HUES48 (cell line): ENCODE measurements at regions not wholly inside any gene's neighbourhood (a gene's known extent, or its start where the extent isn't known, plus 50 kb on each side); places are given as distances from the start of the nearest gene placed in this dataset.
A peak's percentile ranks its signal among the peaks of the same experiment; 100 is the strongest.

ENCODE experiments used
- H3K27ac ChIP-seq: one replicate; pipeline ENCODE4 v1.7.0; 2013; ENCODE audit warnings: low read depth, low read length, inconsistent platforms
- H3K27me3 ChIP-seq: 2 replicates; pipeline ENCODE4 v1.6.1; 2013; ENCODE audit warnings: mild to moderate bottlenecking, low read length; ENCODE audit not compliant: control insufficient read depth, insufficient read depth
- H3K36me3 ChIP-seq: 2 replicates; pipeline ENCODE4 v1.6.1; 2013; ENCODE audit warnings: low read length; ENCODE audit not compliant: control insufficient read depth, insufficient read depth
- H3K4me1 ChIP-seq: 2 replicates; pipeline ENCODE4 v1.6.1; 2013; ENCODE audit warnings: mild to moderate bottlenecking, low read length; ENCODE audit not compliant: control insufficient read depth, insufficient read depth
- H3K4me3 ChIP-seq: 2 replicates; pipeline ENCODE4 v1.5.1; 2013; ENCODE audit warnings: mild to moderate bottlenecking, low read depth, low read length
- H3K9ac ChIP-seq: 2 replicates; pipeline ENCODE4 v1.6.1; 2013; ENCODE audit warnings: mild to moderate bottlenecking, low read depth, low read length, moderate library complexity
- H3K9me3 ChIP-seq: 2 replicates; pipeline ENCODE4 v1.6.1; 2013; ENCODE audit warnings: low read length; ENCODE audit not compliant: control insufficient read depth, insufficient read depth

DNA sequence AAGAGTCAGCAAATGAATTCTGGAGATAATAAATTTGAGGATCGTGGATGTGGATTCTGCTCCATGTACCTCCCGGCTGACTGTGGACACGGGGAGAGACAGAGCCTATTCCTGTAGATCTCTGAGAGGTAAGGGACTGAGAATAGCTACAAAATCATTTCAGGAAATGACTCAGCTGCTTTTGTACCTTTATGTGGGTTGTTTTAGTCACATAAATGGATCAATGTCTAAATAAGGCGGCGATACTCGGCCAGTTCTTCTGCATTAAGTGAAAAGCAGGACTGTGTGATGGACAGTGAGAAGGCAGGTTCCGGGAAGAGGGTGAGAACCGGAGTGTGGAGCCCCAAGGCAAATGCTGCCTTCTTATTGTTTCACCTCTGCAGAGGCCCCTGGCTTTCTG, 128.1 kb downstream of the EFNB2 start:
- no peaks in the 10 kb centered on the region for H3K9me3 ChIP-seq
- H3K36me3 ChIP-seq, result no peaks in the 10 kb centered on the region
- peaks cover 10% of the 10 kb centered on the region for H3K4me1 ChIP-seq
- H3K9ac ChIP-seq, result no peak overlapping the region
- H3K27me3 ChIP-seq, result no peaks in the 10 kb centered on the region
- H3K4me3 ChIP-seq, result no peak overlapping the region
- no peak overlapping the region for H3K27ac ChIP-seq

DNA sequence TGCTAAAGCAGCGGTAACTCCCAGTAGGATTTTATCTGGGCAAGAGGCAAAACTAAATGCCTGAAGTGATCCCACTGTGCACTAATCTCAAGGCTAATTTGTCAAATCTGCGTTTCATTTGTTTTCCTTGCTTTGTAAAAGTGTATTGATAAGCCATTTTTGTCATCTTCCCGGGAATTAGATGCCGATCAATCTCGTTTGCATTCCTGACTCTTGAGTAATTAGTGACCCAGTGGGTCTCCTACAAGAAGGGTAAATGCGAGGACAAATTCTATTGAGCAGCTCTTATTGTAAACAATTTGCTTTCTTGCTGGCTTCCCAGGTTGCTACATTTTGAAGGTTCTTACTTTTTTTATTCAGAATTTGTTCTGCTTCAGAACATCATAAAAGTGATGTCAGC, 129.7 kb downstream of the EFNB2 start:
- Histone ChIP-seq H3K27me3 (no peaks in the 10 kb centered on the region), H3K9ac (no peak overlapping the region), H3K4me3 (no peak overlapping the region), H3K4me1 (peaks cover 15% of the 10 kb centered on the region), H3K9me3 (no peaks in the 10 kb centered on the region), H3K36me3 (no peaks in the 10 kb centered on the region), H3K27ac (peak overlapping the region; percentile 36)

DNA sequence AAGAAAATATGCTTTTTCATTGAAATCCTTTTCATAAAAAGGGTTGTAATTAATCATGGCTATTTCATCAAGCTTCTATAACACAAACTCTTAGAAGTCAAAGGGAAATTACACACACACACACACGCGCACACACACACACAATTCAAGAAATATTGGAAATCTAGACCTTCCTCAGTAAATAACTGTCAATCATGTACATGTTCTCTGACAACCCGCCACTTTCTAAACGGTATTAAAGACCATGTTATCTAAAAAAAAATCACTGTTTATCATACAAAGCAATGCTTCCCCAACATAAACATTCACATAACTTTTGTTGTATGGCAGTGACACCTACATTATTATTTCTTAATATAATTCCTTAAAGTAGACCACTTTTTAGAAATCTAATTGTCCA, 132.2 kb downstream of the EFNB2 start:
- Histone ChIP-seq H3K4me1 (peaks cover 30% of the 10 kb centered on the region), H3K27me3 (no peaks in the 10 kb centered on the region), H3K36me3 (no peaks in the 10 kb centered on the region), H3K9ac (no peak overlapping the region), H3K27ac (no peak overlapping the region), H3K4me3 (no peak overlapping the region), H3K9me3 (no peaks in the 10 kb centered on the region)

DNA sequence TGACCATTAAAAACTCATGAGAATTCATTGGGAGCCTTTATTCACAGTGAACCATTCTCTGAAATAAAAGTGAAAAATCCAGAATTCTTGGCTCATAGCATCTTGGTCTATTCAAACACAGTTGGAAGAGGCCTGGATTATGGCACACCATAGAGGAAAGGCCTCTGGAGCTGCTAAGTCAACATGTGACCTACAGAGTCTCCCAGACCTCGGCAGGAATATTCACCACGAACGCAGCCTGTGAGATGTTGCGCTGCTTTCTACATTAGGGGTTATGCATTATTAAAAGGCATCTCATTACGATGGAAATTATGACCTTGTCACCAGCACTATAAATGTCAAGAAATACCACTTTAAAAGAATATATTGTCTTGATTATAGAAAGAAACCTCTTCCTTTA, 132.6 kb downstream of the EFNB2 start:
- Histone ChIP-seq H3K4me3 (no peak overlapping the region), H3K9me3 (no peaks in the 10 kb centered on the region), H3K9ac (no peak overlapping the region), H3K27me3 (no peaks in the 10 kb centered on the region), H3K27ac (no peak overlapping the region), H3K36me3 (no peaks in the 10 kb centered on the region), H3K4me1 (peaks cover 30% of the 10 kb centered on the region)

DNA sequence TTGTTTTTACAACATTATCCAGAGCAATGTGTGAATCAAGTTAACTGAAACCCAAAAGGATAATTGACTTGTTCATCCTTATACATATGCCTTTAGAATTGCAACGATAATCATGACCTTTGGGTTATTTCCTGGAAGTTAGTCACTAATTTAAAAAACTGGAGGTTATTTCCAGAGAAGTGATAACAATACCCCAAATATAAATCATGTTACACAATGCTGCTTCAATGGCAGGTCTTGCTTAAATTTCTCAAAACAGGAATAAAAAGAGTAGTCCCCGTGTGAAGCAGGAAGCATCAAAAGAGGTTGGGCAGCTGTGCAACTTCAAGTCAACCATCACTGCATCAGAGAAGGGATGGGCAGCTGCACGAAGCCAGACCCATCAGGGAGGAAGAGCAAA, 134.4 kb downstream of the EFNB2 start:
- Histone ChIP-seq H3K4me3 (no peak overlapping the region), H3K9me3 (no peaks in the 10 kb centered on the region), H3K27me3 (no peaks in the 10 kb centered on the region), H3K4me1 (peaks cover 27% of the 10 kb centered on the region), H3K9ac (no peak overlapping the region), H3K27ac (no peak overlapping the region), H3K36me3 (no peaks in the 10 kb centered on the region)

DNA sequence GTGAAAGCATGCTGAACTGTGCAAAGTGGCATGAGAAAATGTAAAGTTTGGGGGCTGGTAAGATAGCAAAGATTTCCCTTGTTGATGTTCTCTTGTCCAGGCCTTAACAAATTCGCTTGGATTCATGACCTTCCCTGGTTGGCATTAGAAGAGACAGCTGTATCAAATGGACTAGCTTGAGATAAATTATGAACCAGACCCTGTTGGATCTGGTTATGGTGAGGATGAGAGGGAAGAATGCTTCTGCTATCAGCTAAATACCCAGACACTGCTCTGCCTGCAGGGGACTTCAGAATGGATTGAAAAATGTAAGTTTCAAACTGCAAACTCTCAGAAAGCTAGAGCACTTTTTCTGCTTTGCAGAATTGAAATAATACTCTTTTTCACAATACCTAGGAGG, 135.2 kb downstream of the EFNB2 start:
- no peaks in the 10 kb centered on the region for H3K36me3 ChIP-seq

DNA sequence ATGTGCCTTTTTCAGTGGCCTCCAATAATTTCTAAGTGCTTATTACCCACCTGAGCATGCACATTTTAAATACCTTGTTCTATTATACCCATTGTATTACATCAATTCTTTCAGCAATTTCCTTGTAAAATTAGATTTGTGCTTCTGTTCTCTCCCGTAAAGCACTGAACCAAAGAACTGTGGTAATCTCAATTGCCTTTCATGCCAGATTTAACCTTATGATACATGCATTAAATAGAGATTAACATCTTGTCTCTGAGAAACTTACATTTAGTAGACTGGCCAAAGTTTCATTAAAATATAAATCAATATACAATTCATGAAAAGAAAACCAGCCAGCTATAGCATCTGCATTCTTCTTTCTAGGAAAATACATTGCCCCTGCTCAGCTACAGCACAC, 137.2 kb downstream of the EFNB2 start:
- Histone ChIP-seq H3K9ac (no peak overlapping the region), H3K4me1 (peaks cover 19% of the 10 kb centered on the region), H3K27ac (no peak overlapping the region), H3K9me3 (no peaks in the 10 kb centered on the region), H3K4me3 (no peak overlapping the region), H3K36me3 (no peaks in the 10 kb centered on the region), H3K27me3 (no peaks in the 10 kb centered on the region)

More for the DNA sequence above, 135.2 kb downstream of the EFNB2 start:
- Histone ChIP-seq H3K27me3 (no peaks in the 10 kb centered on the region), H3K9ac (no peak overlapping the region), H3K4me1 (peaks cover 19% of the 10 kb centered on the region), H3K9me3 (no peaks in the 10 kb centered on the region), H3K27ac (no peak overlapping the region), H3K4me3 (no peak overlapping the region)

DNA sequence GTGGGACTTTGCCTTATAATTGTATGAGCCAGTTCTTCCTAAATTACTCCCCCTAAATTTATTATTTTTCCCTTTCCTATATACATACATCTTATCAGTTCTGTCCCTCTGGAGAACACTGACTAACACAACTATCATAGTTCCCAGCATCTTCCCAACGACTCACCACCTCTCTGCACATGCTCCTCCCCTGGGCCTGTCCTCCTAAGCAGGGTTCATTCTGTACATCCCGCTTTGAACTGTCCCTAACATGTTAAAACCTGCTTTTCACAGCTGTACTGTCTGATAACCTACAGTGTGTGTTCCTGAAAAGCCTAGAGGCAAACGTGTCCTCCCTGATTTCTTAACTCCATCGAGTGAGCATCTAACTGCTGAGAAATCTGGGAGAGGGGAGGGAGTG, 141.7 kb downstream of the EFNB2 start:
- peaks cover 12% of the 10 kb centered on the region; the same call in 1 of the 2 replicates for H3K4me1 ChIP-seq
- no peak overlapping the region for H3K4me3 ChIP-seq
- no peaks in the 10 kb centered on the region for H3K27me3 ChIP-seq
- H3K27ac ChIP-seq, result no peak overlapping the region
- H3K36me3 ChIP-seq, result no peaks in the 10 kb centered on the region
- H3K9ac ChIP-seq, result no peak overlapping the region
- H3K9me3 ChIP-seq, result no peaks in the 10 kb centered on the region

DNA sequence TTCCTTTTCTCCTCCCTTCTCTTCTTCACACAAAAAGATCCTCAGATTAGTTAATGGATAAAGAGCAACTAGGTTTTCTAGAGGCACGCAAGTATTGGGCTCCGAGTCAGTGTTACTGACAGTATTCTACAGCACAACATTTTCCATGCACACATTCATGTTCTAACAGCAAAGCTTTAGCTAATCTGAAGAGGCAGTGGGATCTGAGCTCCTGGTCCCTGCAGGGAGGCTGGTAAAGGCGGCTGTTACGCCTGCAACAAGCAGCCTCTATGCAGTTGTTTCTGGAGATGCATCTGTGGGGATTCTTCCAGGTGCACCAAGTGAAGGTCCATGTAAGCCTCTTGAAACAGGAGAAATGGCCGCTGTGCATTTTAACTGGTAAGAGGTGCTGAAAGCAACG, 143.8 kb downstream of the EFNB2 start:
- no peaks in the 10 kb centered on the region for H3K9me3 ChIP-seq
- no peak overlapping the region for H3K27ac ChIP-seq
- H3K4me1 ChIP-seq, result peaks cover 9% of the 10 kb centered on the region; the same call in 1 of the 2 replicates
- no peak overlapping the region for H3K4me3 ChIP-seq
- no peaks in the 10 kb centered on the region for H3K36me3 ChIP-seq
- no peak overlapping the region for H3K9ac ChIP-seq
- H3K27me3 ChIP-seq, result no peaks in the 10 kb centered on the region

DNA sequence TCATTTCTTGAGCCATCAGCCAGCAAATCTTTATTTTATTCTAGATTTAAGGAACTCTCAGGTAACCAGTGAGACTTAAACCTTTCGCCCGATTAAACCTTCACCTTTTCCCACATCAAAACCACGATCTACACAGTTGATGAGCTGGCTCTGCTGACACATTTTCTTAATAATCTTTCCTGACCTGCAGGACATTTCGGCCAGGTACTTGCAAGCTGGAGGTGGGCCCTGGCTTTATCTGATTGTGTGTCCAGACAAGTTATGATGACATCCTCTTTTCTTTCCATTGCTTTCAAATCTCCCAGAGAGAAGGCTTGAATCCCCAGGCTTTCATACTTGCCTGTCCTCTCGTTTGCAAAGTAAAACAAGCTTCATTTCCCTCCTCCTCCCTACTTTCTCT, 144.2 kb downstream of the EFNB2 start:
- H3K9ac ChIP-seq, result no peak overlapping the region
- H3K27me3 ChIP-seq, result no peaks in the 10 kb centered on the region
- H3K4me1 ChIP-seq, result peaks cover 9% of the 10 kb centered on the region; the same call in 1 of the 2 replicates
- no peaks in the 10 kb centered on the region for H3K36me3 ChIP-seq
- H3K27ac ChIP-seq, result no peak overlapping the region
- no peak overlapping the region for H3K4me3 ChIP-seq
- no peaks in the 10 kb centered on the region for H3K9me3 ChIP-seq

DNA sequence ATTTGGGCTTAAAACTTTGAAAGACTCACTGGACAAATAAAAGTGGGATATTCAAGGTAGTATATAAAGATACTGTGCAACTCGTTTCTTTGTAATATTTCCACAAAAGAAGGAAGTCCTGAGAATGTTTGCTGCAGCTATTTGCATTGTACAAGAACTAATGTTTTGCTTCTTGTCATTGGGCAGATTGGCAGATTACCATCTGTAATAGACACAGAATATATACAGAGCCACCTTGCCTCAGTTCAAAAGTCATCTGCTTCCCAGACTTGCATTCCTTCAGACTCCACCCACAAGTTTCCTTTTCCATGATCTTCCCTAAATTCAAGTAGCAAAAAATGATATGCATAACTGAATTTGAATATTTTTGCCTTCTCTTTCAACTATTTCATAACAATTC, 145.1 kb downstream of the EFNB2 start:
- Histone ChIP-seq H3K27ac (no peak overlapping the region), H3K4me3 (no peak overlapping the region), H3K4me1 (peaks cover 9% of the 10 kb centered on the region; the same call in 1 of the 2 replicates), H3K36me3 (no peaks in the 10 kb centered on the region), H3K9me3 (no peaks in the 10 kb centered on the region), H3K9ac (no peak overlapping the region), H3K27me3 (no peaks in the 10 kb centered on the region)

DNA sequence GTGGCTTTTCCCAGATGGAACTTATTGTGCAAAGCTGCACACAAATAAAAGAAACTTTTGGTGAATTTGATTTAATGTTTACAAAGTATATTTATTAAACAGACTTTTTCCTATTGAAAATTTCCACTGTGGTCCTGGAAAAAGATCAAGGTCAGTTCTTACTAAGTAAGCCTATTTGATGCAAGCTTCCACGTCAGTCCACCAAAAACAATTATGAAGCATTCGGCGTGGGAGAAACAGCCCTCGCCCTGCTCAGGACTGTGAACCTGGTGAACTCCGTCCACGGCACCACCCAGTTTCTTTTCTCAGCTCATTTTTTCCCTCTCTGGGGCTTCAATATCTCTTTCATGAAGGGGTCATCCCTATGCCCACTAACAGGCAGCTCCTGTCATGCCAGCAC, 149.8 kb downstream of the EFNB2 start:
- H3K9ac ChIP-seq, result no peak overlapping the region
- H3K36me3 ChIP-seq, result no peaks in the 10 kb centered on the region
- H3K27ac ChIP-seq, result no peak overlapping the region
- no peaks in the 10 kb centered on the region for H3K9me3 ChIP-seq
- no peak overlapping the region for H3K4me3 ChIP-seq
- H3K4me1 ChIP-seq, result peaks cover 13% of the 10 kb centered on the region
- no peaks in the 10 kb centered on the region for H3K27me3 ChIP-seq
